GM18858 (cell line): ENCODE measurements at regions not wholly inside any gene's neighbourhood (a gene's known extent, or its start where the extent isn't known, plus 50 kb on each side); places are given as distances from the start of the nearest gene placed in this dataset.

ENCODE experiments used
- ATAC-seq: cut with Tn5 transposase; IDR thresholded peaks from one replicate; pipeline ENCODE4 v1.9.1; 2021; ENCODE audit not compliant: unreplicated experiment

DNA sequence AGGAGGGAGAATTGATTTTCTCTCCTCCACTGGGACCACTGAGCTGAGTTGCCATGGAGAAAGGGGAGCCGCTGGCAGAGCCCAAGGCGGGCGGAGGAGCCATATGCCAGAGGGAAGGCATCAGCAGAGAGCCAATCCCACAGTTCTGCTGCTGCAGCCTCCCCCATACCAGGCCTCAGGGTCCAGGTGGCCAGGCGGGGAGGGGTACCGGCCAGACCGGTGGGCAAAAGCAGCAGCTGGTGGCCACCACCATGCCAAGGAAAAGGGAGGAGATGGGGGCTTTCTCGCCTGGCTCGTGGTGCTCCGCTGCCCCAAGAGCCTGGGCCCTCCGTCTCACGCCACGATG, 72.8 kb downstream of the PITPNM2 start:
- no peak for ATAC-seq

DNA sequence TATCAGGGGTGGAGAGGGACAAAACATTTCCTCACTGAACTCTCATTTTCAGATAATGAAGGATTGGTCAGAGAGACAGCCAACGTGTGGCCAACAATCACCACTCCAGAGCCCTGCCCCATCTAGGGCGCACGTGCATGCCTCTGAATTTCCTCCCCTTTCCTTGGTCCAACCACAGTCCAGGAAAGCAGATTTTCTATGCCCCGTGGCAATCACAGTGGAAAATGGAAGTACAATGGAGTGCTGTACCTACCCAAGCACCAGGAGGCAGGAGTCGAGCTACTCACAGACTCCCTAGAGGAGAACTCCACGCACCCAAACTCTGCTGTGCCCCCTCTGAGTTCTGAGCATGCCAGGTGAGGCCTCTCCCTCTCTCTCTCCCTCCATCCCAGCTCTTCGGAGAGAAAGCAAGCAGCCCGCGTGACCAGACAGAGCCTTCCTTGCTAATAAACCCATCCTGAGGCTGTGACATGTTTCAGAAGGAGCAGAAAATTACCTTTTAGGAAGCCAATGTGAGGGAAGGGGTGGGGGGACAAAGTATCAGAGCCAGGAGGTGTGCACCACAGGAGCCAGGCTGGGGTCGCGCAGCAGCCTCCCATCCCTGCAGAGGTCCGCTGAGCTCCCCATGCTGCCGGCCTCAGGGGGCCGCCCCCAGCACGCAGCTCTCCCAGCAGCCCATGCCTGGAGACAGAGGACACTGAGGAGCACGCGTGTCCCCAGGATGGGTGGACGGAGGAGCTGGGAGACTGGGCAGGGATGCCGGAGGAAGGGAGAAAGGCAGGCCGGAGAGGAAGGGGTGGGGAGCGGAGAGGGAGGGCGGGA, 73.4 kb downstream of the PITPNM2 start:
- no peak for ATAC-seq

DNA sequence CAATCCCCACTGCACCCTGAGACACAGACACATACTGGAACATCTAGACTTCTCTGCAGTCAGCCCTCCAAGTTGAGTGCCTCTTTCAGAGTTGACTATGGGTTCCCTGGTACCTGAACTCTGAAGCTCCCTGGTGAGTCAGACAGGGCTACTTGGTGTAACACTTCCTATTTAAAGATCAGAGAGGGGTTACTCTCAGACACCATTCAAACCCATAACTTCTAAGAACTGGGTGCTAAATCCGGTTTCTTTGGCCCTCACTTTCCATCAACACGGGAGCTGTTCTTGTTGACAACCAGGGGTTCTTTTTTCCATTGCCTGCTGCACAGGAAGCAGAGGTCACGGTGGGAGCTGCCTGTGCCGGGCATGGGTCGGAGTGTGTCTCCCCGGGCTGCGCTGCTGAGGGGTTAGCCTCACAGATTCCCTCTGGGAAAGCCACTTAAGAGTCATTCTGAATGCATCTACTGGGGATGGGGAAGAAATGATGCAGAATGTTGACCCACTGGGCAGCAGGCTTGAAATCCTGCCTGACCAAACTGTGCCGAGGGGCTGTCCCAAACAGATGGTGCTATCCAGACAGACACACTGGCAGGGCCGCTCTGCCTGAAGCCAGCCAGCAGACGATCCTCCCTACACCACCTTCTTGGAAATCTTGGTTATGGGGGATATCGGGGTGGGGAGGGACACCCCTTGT, 74.1 kb downstream of the PITPNM2 start:
- peak; percentile 42 for ATAC-seq

DNA sequence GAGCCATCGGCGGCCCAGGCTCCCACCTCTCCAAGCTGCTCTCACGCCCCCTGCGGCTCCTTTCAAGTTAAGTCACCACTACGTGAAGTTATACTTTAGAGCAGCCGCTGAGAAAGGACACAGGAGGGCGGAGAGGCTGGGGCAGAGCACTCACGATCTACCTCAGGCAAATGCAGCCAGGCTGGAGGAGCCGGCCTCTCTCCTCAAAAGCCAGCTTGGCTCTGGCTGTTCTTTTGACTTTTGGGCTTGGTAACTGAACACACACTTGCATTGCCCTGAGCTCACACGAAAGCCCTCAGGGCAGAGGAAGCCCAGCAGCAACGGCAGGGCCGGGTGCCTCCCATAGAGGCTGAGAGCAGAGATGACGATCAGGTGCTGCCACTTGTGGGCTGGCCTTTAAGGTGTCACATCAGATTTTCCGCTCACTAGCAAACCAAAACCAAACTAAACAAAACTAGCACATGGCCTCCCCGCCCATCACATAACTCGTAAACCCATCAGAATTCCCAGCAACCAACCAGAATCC, 75.2 kb downstream of the PITPNM2 start:
- ATAC-seq: no peak

DNA sequence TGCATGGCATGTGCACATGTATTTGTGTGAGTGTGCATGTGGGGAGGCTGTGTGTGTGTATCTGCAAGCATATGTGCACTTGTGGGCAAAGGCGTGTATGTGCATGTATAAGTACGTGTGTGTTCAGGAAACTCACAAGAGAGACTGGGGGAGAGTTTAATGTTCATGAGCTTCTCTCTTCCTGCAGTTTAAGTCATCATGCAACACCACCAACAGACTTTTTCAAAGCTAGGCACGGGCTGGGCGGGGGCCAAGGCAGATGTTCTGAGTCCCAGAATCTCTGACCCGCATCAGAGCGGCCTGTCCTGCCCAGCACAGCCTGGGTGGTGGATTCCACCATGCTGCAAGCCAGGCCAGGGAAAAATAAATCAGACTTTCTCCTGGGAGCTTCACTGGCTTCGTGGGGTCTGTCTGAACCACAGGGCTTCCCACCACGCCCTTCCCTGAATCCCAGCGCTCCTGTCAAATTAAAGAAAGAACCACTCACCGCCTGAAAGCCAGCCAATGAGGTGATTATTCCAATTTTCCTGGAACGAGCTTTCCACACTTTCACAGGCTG, 75.7 kb downstream of the PITPNM2 start:
- ATAC-seq: no peak

DNA sequence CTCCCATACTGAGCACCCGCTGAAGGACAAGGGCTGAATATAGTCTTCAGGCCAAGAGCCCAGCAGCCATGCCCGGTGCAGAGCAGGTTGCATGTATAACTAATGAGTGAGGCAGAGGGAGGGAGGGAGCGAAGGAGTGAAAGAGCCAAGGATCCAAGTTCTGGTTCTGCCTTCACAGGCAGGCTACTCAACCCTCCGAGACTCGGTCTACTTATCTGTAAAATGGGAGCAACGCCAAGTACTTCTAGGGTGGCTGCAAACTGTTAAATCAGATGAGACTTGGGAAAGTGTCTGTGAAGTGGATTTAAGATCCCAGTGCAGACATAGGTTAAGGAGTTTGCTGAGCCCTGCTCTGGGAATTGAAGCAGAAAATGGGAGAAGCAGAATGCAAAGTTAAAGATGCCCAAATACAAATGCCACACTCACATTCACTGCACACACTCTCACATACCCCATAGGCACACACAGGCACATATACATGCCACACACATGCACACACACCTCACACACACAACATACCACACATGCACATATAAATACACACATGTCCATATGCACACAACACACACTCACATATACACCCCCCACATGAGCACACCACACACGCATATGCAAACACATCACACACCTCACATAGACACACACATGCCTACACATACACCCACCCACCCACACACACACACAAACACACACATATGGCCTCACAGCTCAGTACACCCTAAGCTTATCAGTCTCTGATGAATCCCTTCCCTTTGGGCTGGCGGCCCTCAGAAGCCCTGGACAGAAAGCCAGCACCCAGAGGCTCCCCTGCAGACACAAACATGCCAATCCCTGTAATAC, 76.7 kb downstream of the PITPNM2 start:
- ATAC-seq: no peak

DNA sequence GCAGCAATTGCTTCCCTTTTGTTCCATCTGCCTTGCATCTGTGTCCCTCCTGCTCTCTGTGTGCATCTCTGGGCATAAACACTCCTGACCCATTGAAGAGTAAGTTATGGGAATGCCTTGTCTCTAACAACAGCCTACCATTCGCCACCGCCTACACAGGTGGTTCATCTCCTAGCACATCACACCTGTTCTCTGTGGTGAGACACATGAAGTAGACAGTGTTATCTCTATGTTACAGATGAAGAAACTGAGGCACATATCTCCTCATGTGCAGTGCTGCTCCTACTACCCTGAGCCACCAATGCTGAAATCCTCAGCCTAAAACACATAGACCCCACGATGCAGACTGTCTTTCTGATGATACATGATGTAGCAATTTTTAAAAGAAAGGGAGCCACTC, 77.6 kb downstream of the PITPNM2 start:
- ATAC-seq: no peak

DNA sequence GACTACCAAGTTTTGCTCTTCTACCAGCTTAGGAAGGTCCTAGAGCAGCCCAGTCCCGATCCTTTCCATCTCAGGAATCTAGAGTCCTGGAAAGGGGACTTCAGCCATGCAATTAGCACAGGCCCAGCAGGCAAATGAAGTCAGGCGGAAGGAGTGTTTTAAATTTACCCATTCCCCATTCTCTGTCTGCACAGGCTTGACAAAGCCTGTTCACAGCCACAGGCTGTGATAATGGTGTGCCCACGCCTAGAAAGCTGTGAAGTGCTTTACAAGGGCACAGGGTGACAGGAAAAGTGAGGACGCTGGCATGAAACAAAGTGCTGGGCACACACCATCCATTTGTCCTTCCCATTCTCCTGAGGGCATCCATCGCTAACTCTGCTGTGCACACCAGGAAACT, 79.0 kb downstream of the PITPNM2 start:
- ATAC-seq: no peak

DNA sequence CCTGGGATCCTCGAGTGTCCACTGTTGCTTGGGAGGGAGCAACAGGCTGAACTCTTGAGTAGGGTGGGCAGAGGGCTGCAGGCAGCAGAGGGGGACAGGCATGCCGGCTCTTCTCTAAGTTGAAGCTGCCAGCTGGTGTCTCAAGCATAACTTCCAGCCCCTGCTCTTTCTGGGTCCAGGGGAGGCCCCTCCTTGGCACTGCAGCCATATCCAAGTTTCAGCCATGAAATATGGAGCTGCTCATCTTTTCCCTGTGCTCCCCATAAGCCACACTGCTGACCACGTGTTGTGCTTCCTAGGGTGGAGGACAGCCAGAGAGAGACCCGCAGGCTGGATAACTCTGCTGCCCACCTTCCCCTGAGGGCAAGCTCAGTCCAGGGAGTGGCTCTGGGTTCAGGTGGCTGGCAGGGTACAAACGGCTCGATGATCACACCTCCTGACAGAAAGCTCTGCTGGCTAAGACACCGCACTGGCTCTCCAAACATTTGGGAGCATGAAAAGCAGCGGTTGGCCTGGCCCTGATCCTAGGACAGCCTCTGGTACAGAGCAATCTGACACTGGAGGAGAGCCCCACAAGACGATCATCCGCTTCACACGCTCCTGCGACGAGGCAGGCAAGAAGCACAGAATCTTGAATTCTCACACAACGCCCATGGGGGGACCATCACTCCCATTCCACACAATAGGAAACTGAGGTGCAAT, 79.6 kb downstream of the PITPNM2 start:
- ATAC-seq: no peak

DNA sequence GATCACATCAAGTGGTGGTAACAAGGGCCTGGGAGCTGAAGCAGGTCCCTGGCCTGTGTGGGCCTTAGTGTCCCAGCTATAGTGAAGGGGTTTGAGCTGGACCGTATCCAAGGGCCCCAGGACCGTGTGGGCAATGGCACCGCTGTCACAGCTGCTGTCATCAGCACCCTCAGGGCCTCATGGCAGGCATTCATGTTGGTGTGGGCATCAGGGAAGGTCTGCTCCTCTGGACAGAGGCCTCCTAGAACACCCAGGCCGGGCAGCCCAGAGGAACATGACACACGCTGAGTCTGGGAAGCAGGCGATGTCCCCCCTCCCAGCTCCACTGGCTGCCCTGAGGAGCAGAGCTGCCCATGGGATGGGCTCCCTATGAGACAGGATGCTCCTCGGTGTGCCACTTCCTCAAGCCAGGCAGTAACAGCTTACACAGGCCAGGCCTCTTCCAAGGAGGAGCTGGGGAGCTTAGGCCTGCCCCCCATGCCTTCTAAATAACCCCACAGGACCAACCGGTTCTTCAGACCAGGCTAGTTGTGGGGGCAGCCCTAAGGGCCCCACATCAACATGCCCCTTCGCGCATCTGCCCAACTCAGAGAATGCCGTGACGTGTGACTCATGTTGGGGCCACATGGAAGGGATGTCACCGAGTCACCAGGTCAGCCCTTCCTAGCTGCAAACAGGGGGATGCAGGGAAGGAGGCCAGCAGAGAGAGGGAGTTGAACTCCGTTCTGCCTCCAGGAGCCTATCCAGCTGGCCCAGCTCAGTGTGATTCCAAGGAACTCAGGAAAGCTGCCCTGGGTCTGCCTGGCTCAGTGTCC, 80.4 kb downstream of the PITPNM2 start:
- ATAC-seq: no peak

DNA sequence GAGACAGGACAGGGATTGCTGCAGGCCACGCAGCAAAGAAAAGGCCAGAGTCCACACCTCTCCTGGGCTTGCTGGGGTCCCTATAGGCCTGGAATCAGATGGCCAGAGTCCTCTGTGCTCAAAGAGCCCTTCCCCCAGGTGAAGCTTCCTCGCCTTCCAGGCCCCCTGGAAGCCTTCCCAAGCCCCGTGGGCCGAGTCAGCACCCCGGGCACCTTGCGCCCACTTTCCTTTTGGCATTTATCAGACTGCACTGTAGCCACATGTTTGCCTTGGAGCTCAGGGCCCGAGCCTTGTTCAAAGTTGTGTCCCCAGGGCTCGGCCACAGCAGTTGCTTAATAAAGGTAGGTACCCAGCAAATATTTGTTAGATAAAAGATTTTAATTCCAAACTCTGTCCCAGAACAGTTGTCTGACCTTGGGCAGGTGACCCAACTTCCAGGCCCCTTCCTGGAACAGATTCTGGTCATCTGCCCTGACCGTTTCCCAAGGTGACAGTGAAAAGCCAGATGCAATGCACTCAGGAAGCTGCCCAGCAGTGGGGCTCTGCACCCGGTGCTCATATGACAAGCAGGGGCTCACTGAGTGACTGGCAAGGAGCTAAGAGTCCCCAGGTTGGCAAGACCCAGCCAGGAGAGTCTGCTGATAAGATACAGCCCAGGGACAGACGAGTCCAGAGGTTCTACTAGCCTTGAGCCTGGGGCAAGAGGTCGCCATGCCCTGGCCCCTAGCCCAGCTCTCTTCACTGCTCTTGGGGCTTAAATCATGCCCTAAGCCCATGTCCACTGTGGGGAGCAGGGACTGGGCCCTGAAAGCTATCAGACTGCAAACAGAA, 81.2 kb downstream of the PITPNM2 start:
- ATAC-seq: no peak

DNA sequence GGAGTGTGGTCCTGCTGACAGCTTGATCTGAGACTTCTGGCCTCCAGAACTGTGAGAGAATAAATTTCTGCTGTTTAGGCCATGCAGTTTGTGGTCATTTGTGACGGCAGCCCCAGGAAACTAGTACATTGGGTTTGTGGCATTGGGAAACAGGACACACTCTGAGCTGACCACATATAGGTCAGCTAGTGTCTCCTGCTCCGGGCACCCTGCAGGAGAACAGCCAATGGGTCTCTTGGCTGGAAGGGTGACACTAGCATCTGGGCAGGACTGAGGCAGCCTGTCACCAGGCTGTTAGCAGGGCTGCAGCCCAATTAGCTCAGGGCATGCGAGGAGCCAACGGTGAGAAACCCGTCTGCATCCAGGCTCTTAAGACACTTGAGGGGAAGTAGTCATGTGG, 83.2 kb downstream of the PITPNM2 start:
- no peak for ATAC-seq

DNA sequence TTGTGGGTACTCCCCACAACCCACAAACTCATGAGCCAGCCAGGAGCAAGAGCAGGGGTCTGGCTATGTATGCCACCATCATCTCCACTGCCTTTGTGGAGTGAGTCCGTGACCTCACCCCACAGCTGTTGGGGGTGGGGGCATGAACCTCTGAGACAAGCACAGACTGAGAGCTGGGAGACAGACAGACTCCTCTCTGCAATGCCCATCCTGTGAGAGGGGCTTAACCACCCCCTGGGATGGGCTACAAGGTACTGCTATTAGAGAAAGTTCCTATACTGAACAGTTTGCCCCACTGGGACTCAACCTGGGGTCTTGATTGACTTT, 84.5 kb downstream of the PITPNM2 start:
- no peak for ATAC-seq

DNA sequence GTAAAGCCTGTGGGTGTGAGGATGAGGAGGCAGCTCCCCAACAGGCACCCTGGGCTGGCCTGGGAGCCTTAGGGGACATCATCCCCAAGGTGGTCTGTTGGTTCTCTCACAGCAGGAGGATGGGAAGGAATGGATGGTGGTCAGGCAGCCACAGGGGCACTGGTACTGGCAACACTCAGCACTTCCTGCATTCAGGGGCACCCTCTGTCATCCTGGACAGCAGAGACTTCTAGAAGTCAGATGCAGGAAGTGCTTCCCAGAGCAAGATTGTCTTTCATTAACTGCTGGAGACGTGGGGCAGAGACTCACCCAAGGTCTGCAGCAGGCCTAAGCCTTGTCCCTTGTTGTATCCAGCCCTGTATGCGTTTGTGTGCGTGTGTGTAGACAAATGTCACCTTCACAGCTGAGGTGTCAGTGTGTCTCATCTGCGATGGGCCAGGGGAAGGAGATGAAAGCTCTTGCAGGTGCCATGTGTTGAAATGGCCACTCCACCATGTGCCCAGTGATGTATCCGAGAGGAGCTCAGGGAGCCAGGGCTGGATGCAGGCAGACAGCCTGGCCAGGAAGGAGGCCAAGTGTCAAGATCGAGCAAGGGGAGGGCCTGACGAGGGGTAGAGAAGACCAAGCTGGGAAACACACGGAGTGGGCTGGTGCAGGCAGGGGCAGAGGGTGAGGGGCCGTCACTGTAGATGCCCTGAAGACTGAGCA, 85.1 kb downstream of the PITPNM2 start:
- no peak for ATAC-seq

DNA sequence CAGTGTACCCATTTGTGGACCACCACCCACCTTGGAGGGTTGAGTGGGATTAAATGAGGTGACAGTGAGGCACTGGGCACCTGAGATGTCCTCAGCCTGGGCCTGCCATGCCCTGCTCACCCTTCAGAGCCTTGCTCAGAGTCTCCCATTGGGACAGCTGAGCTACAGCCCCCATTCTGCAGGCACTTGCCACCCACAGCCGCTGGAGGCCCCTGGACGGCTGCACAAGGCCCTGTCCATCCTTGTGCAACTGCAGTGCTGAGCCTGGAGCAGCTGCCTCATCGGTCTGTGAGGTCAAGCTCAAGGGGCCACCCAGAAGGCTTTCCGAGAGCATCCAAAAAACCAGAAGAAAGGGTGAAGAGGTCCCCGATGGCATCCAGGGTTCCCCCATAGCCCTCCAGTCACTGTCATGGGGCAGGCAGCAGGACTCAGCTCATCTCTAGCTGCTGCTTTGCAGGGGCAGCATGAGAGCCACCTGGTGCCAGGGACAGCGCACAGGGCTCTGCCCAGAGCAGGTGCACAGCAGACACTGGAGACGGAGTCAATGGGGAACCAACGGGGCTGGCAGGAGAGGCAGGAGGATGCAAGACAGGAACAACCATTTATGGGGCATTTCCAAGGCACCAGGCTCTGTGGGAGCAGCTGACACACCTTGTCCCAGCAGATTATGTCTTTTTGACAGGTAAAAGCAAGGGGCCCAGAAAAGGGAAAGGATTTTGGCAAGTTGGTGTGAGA, 84.6 kb downstream of the ARL6IP4 start:
- ATAC-seq: no peak

DNA sequence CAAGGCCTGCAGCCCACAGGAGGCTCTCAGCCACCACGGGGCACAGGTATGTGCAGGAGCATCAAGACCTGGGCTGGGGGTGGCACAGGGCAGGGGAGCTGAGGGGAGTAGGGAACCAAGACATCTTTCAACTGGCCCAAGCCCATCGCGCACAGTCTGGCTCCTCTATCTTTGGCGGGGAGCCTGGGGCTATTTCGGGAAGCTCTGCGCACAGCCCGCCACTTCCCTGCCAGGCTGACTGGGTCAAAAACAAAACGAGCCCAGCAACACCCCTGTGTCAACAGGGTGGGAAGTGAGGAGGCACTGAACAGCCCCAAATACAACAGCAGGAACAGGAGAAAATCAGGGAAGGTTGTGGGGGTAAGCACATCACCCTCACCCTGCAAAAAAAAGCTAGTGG, 83.9 kb downstream of the ARL6IP4 start:
- ATAC-seq: no peak

DNA sequence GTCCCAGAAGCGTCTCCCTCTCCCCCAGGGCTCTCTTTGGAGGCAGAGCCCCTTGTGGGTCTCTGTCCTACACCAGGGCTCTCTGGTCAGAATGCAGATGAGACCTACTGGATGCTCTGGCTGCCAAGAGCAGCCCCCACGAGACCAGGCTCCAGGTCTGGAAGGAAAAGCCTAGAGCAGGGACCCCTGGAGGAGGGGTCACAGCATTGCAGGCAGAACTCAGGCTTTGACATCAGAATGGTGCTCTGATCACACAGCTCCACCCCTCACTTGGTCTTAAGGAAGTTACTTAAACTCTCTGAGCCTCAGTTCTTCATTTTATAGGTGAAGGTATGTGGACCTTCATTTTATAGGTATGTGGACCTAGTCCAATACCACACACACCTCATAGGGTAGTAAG, 83.1 kb downstream of the ARL6IP4 start:
- no peak for ATAC-seq
